ENCODE measurements at regions not wholly inside any gene's neighbourhood (a gene's known extent, or its start where the extent isn't known, plus 50 kb on each side); places are given as distances from the start of the nearest gene placed in this dataset.

- Histone ChIP-seq H2AFZ (ENCODE audit: insufficient read depth, low read length, poor library complexity) (no peak overlapping the region), H4K91ac (ENCODE audit: low read depth, low read length) (no peak overlapping the region), H3K27me3 (ENCODE audit: insufficient read depth, low read length) (no peaks in the 10 kb centered on the region), H3K23ac (ENCODE audit: low read length) (no peak overlapping the region), H3K4me1 (ENCODE audit: control insufficient read depth in 1 of 2, insufficient read depth in 2 of 2, low read length in 2 of 2) (peaks cover 2 to 9% of the 10 kb centered on the region in 2 experiments), H3K4ac (ENCODE audit: low read depth, low read length) (no peak overlapping the region), H4K8ac (ENCODE audit: low read depth, low read length) (no peak overlapping the region), H2BK120ac (ENCODE audit: insufficient read depth, low read length, poor library complexity) (no peak overlapping the region), H4K12ac (ENCODE audit: low read depth, low read length) (no peak overlapping the region), H3K4me3 (ENCODE audit: low read depth, low read length) (no peak overlapping the region), H3K79me1 (ENCODE audit: low read length) (no peaks in the 10 kb centered on the region), H3K14ac (ENCODE audit: low read length) (no peak overlapping the region), H2BK12ac (ENCODE audit: low read length) (no peak overlapping the region), H3K4me2 (ENCODE audit: low read length) (no peak overlapping the region), H3K9ac (ENCODE audit: low read length) (no peak overlapping the region), H3K36me3 (ENCODE audit: control insufficient read depth in 1 of 2, insufficient read depth in 2 of 2, low read length in 2 of 2) (no peaks in the 10 kb centered on the region), H2AK5ac (ENCODE audit: low read length) (no peak overlapping the region), H3K79me2 (ENCODE audit: control insufficient read depth, insufficient read depth, low read length, poor library complexity) (no peaks in the 10 kb centered on the region), H3K27ac (ENCODE audit: low read depth, low read length) (no peak overlapping the region), H2BK5ac (ENCODE audit: low read depth, low read length, poor library complexity) (no peak overlapping the region), H3K9me3 (ENCODE audit: insufficient read depth, low read depth, low read length) (no peaks in the 10 kb centered on the region), H3K18ac (ENCODE audit: low read length) (no peak overlapping the region)
- no CpG with 5 or more reads among the region's 3 CpGs for WGBS (ENCODE audit: extremely low coverage, insufficient coverage, insufficient read length)
- no peak for DNase-seq
Observed at GRCh38 chr17:15119968-15120367, 145.2 kb downstream of the PMP22 start.

- H2BK120ac ChIP-seq (ENCODE audit: insufficient read depth, low read length, poor library complexity): no peak overlapping the region
- H4K12ac ChIP-seq (ENCODE audit: low read depth, low read length): no peak overlapping the region
- H3K9ac ChIP-seq (ENCODE audit: low read length): no peak overlapping the region
- no peaks in the 10 kb centered on the region for H3K27me3 ChIP-seq (ENCODE audit: insufficient read depth, low read length)
- H3K79me2 ChIP-seq (ENCODE audit: control insufficient read depth, insufficient read depth, low read length, poor library complexity): no peaks in the 10 kb centered on the region
- no peaks in the 10 kb centered on the region for H3K36me3 ChIP-seq (ENCODE audit: control insufficient read depth in 1 of 2, insufficient read depth in 2 of 2, low read length in 2 of 2)
- no peak overlapping the region for H2AK5ac ChIP-seq (ENCODE audit: low read length)
- no peaks in the 10 kb centered on the region for H3K9me3 ChIP-seq (ENCODE audit: insufficient read depth, low read depth, low read length)
- no peak overlapping the region for H3K23ac ChIP-seq (ENCODE audit: low read length)
- H3K4me2 ChIP-seq (ENCODE audit: low read length): no peak overlapping the region
- H3K18ac ChIP-seq (ENCODE audit: low read length): no peak overlapping the region
- no peak overlapping the region for H2BK5ac ChIP-seq (ENCODE audit: low read depth, low read length, poor library complexity)
- DNase-seq: no peak
- no peak overlapping the region for H3K27ac ChIP-seq (ENCODE audit: low read depth, low read length)
- H2BK12ac ChIP-seq (ENCODE audit: low read length): no peak overlapping the region
- no peak overlapping the region for H4K91ac ChIP-seq (ENCODE audit: low read depth, low read length)
- no peaks in the 10 kb centered on the region for H3K79me1 ChIP-seq (ENCODE audit: low read length)
- WGBS (ENCODE audit: extremely low coverage, insufficient coverage, insufficient read length): no CpG with 5 or more reads among the region's 2 CpGs
- no peak overlapping the region for H2AFZ ChIP-seq (ENCODE audit: insufficient read depth, low read length, poor library complexity)
- H3K14ac ChIP-seq (ENCODE audit: low read length): no peak overlapping the region
- no peak overlapping the region for H3K4ac ChIP-seq (ENCODE audit: low read depth, low read length)
- H3K4me3 ChIP-seq (ENCODE audit: low read depth, low read length): no peak overlapping the region
- no peaks in the 10 kb centered on the region for H3K4me1 ChIP-seq (ENCODE audit: control insufficient read depth in 1 of 2, insufficient read depth in 2 of 2, low read length in 2 of 2)
- H4K8ac ChIP-seq (ENCODE audit: low read depth, low read length): no peak overlapping the region
Observed at GRCh38 chr17:15117239-15117638, 147.9 kb downstream of the PMP22 start.

GRCh38 chr17:15112846-15113617 lies 152.1 kb downstream of the PMP22 start:
- H4K91ac ChIP-seq (ENCODE audit: low read depth, low read length): no peak overlapping the region
- no peak overlapping the region for H3K14ac ChIP-seq (ENCODE audit: low read length)
- no peak overlapping the region for H2BK5ac ChIP-seq (ENCODE audit: low read depth, low read length, poor library complexity)
- H2AFZ ChIP-seq (ENCODE audit: insufficient read depth, low read length, poor library complexity): no peak overlapping the region
- H3K18ac ChIP-seq (ENCODE audit: low read length): no peak overlapping the region
- no peak overlapping the region for H4K8ac ChIP-seq (ENCODE audit: low read depth, low read length)
- H2AK5ac ChIP-seq (ENCODE audit: low read length): no peak overlapping the region
- no peaks in the 10 kb centered on the region for H3K36me3 ChIP-seq (ENCODE audit: control insufficient read depth in 1 of 2, insufficient read depth in 2 of 2, low read length in 2 of 2)
- no peak for DNase-seq
- no peak overlapping the region for H3K23ac ChIP-seq (ENCODE audit: low read length)
- no peaks in the 10 kb centered on the region for H3K4me1 ChIP-seq (ENCODE audit: control insufficient read depth in 1 of 2, insufficient read depth in 2 of 2, low read length in 2 of 2)
- no CpG with 5 or more reads among the region's 13 CpGs for WGBS (ENCODE audit: extremely low coverage, insufficient coverage, insufficient read length)
- H3K27me3 ChIP-seq (ENCODE audit: insufficient read depth, low read length): no peaks in the 10 kb centered on the region
- H3K79me2 ChIP-seq (ENCODE audit: control insufficient read depth, insufficient read depth, low read length, poor library complexity): no peaks in the 10 kb centered on the region
- no peak overlapping the region for H3K4me2 ChIP-seq (ENCODE audit: low read length)
- no peaks in the 10 kb centered on the region for H3K79me1 ChIP-seq (ENCODE audit: low read length)
- H2BK120ac ChIP-seq (ENCODE audit: insufficient read depth, low read length, poor library complexity): no peak overlapping the region
- H3K27ac ChIP-seq (ENCODE audit: low read depth, low read length): no peak overlapping the region
- H3K4ac ChIP-seq (ENCODE audit: low read depth, low read length): no peak overlapping the region
- no peak overlapping the region for H3K9ac ChIP-seq (ENCODE audit: low read length)
- H3K4me3 ChIP-seq (ENCODE audit: low read depth, low read length): no peak overlapping the region
- no peaks in the 10 kb centered on the region for H3K9me3 ChIP-seq (ENCODE audit: insufficient read depth, low read depth, low read length)
- no peak overlapping the region for H4K12ac ChIP-seq (ENCODE audit: low read depth, low read length)
- no peak overlapping the region for H2BK12ac ChIP-seq (ENCODE audit: low read length)

- Histone ChIP-seq H3K18ac (ENCODE audit: low read length) (no peak overlapping the region), H2BK12ac (ENCODE audit: low read length) (no peak overlapping the region), H3K4ac (ENCODE audit: low read depth, low read length) (no peak overlapping the region), H3K9me3 (ENCODE audit: insufficient read depth, low read depth, low read length) (no peaks in the 10 kb centered on the region), H3K9ac (ENCODE audit: low read length) (no peak overlapping the region), H3K23ac (ENCODE audit: low read length) (no peak overlapping the region), H4K12ac (ENCODE audit: low read depth, low read length) (no peak overlapping the region), H4K8ac (ENCODE audit: low read depth, low read length) (no peak overlapping the region), H3K27ac (ENCODE audit: low read depth, low read length) (no peak overlapping the region), H3K79me2 (ENCODE audit: control insufficient read depth, insufficient read depth, low read length, poor library complexity) (no peaks in the 10 kb centered on the region), H2BK5ac (ENCODE audit: low read depth, low read length, poor library complexity) (no peak overlapping the region), H2BK120ac (ENCODE audit: insufficient read depth, low read length, poor library complexity) (no peak overlapping the region), H3K4me3 (ENCODE audit: low read depth, low read length) (no peak overlapping the region), H4K91ac (ENCODE audit: low read depth, low read length) (no peak overlapping the region), H3K14ac (ENCODE audit: low read length) (no peak overlapping the region), H2AFZ (ENCODE audit: insufficient read depth, low read length, poor library complexity) (no peak overlapping the region), H3K4me1 (ENCODE audit: control insufficient read depth in 1 of 2, insufficient read depth in 2 of 2, low read length in 2 of 2) (no peaks in the 10 kb centered on the region), H3K79me1 (ENCODE audit: low read length) (no peaks in the 10 kb centered on the region), H3K36me3 (ENCODE audit: control insufficient read depth in 1 of 2, insufficient read depth in 2 of 2, low read length in 2 of 2) (no peaks in the 10 kb centered on the region), H2AK5ac (ENCODE audit: low read length) (no peak overlapping the region), H3K27me3 (ENCODE audit: insufficient read depth, low read length) (no peaks in the 10 kb centered on the region), H3K4me2 (ENCODE audit: low read length) (no peak overlapping the region)
- WGBS (ENCODE audit: extremely low coverage, insufficient coverage, insufficient read length): no CpG with 5 or more reads among the region's 3 CpGs
- no peak for DNase-seq
Observed at GRCh38 chr17:15109608-15110007, 155.5 kb downstream of the PMP22 start.
